Smooth muscle cell of the brain vasculature (primary cell): ENCODE measurements at regions not wholly inside any gene's neighbourhood (a gene's known extent, or its start where the extent isn't known, plus 50 kb on each side); places are given as distances from the start of the nearest gene placed in this dataset.

Experiments used
- DNase-seq: peaks from one replicate; pipeline ENCODE4 v3.0.0-alpha.2; 2012; ENCODE audit warnings: low read depth, low spot score

DNA sequence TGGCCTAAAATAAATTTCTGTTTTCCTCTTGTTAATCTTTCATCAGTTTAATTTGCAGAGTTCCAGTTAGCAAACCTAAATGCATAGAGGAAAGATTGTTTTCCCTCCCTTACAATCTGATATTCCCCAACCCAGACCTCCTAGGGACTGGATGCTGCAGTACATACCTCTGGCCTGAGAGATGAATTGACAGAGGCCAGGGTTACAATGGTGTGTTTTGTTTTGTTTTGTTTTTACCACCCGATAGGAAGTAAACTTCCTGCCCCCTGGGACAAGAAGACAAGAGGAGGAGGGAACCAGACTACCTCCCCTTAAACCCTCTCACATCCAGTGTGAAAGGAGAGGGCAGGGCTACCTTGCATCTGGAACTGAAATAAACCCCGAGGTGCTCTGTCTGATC is 319.0 kb downstream of the LRFN2 start:
- DNase-seq = no peak

GRCh38 chr6:40265615-40266014 is 321.5 kb downstream of the LRFN2 start:
- no peak for DNase-seq

- DNase-seq = no peak
Observed at GRCh38 chr6:40263970-40264369, 323.2 kb downstream of the LRFN2 start.

GRCh38 chr6:40262363-40262762 is 324.8 kb downstream of the LRFN2 start:
- no peak for DNase-seq

- no peak for DNase-seq
Observed at GRCh38 chr6:40258531-40258930, 324.3 kb upstream of the MOCS1 start.

DNA sequence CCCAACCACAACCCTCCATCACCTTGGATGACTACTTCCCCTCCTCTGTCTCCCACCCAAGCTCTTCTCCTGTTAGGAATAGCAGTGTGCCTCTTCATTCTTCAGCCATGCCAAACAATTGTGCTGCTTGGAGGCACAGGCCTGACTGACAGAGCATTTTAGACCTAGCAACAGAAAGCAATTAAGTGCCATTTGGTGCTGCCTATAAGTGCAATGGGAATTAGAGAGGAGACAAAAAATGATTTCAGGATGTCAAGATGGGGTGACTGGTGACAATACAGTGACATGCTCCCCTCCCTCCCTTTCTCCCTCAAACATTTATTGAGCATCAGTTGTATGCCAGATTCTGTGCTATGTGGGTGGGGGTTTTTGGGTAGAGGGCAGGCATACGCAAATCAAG is 322.6 kb upstream of the MOCS1 start:
- DNase-seq = no peak

- no peak for DNase-seq
Observed at GRCh38 chr6:40256224-40256623, 322.0 kb upstream of the MOCS1 start.

GRCh38 chr6:40253420-40253819 is 319.2 kb upstream of the MOCS1 start:
- DNase-seq = no peak

- DNase-seq = no peak
Observed at GRCh38 chr6:40252531-40253258, 318.4 kb upstream of the MOCS1 start.

DNA sequence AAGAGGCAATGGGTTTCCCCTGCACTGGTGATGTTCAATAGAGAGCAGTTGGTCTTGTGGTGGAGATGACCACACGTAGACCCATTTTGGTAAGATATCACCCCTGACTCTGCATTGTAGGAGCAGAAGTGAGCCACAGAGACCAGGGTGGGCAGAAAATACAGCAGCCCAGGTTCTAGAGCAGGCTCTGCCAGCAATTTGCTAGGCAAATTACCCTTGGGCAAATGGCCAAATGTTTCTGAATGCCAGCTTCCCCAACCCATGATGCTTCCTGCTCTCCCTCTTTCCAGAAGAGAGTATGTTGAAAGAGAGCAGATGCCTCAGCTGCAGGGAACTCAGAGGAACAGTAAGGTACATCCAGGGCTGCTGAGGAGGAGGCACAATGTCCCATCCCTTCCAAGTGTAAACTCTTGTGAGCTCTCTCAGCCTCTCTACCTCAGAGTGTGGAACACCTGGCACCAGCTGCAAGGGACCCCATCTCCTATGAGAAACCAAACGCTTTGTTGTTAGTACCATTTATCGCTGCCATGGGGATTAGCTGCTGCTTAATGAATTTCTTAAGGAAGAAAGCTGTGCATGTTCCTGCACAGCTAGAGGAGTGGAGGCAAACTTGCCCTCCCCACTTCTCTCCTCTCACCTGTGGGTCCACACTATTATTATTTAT is 317.5 kb upstream of the MOCS1 start:
- DNase-seq = no peak

DNA sequence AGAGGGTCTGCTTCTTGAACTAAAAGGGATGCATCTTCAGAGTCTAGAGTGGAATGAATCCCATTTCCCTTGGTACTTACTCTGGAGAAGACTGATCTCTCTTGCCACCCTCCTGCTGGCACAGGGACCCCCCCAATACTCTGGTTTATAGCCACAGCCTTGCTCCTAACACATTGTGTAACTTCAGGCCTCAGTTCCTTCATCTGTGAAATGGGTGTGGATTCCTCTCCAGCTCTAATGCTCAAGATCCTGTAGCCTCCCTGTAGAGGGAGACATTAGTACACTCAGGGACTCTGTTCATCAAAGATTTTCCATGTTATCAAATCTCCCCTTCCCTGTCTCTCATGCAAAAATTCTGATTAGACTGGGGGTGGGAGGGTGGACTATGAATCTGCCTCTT is 315.7 kb upstream of the MOCS1 start:
- no peak for DNase-seq

DNA sequence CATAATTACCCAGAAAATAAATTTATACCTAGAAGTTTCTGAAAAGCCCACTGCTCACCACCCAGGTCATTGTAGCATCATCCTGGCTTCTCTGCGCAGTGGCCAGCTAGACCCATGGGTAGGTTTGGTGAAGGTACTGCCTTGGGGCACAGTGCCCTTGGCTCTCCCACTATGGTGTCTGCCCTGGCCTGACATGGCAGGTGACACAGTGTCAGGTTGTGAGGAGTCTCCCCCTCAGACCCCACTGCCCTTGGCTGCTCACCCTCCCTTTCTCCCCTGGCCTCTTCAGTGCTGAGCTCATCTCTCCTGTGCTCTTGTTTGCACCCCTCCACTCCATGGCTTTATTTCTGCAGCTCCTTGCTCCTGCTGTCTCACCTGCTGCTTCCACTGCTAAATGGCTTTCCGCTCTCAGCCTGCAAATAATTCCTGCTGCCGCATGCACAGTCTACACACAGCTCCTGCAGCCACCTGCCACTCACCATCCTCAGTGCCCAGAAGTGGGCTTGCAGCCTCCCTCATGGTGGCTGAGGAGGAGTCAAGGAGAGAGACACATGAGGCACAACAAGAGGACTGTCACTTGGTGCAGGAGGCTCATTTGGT is 313.4 kb upstream of the MOCS1 start:
- no peak for DNase-seq

DNA sequence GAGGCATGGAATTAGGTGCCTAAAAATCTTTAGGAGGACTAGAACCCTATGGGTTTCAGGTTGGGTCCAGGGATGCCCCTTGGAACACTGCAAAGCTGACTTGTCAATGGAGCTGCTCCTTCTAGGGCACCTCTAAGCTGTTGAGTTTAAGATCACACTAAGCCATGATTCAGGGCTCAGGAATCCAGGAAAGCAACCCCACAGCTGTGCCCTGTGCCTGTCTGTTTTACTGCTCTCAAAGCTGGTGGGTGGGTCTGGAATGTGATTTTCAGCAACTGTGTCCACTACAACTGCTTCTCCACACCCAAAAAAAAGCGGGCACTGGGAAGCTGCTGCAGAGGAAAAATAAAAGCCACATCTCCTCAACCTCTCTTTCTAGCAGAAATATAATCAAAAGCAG is 310.4 kb upstream of the MOCS1 start:
- no peak for DNase-seq

DNA sequence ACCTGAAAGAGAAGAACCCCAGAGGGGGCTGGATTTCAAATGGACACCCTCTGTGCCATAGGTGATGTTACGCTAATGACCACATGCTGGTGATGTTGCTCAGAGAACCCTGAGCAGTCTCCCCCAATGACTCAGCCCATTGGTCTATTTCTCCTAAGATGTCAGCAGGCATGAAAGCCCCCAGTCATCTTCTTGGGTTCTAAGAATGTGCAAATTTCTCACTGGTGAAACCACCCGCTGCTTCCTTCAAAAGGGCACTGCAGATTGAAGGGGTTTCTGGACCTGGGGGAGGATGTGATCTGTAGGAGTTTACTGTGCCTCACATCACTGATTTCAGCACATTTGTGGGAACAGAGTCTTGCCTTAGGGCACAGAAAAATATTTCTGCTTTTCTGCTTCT is 298.4 kb upstream of the MOCS1 start:
- DNase-seq = no peak

DNA sequence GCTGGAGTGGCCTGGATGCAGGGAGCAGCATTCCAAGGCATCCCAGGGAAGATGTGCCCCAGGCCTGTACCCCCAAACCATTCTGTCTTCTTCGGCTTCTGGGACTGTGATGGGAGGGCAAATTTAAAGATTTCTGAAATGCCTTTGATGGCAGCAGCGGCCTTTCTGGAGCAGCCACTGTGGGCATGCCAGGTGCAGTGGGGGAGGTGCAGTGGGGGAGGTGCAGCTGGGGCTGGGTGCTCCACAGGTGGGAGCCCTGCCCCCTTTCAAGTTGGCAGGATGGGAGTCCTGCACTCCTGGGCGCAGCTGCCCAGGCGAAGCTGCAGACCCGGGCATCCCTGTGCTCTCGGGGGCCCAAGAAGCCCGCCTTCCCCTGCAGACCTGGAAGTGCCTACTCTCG is 293.5 kb upstream of the MOCS1 start:
- DNase-seq = no peak

DNA sequence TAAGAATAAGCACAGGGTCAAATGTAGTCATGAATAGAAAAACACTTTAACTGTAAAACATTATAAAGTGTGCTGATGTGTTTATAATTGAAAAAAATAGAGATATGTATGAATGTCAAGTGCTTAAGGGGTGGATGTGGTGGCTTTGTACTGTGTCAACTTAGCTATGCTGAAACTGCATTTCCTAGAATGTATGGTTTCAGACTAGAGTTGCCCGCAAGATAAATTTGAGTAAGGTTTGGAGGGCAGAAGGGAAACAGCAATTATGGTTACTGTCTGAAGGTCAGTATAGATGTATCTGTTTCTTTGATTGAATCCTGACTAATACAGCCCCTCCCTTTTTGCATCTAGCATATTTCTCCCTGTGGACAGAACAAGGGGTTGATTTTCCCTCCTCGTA is 288.1 kb upstream of the MOCS1 start:
- DNase-seq = no peak

- no peak for DNase-seq
Observed at GRCh38 chr6:40219799-40220198, 285.5 kb upstream of the MOCS1 start.

GRCh38 chr6:40210628-40211056 is 276.4 kb upstream of the MOCS1 start:
- DNase-seq = no peak

GRCh38 chr6:40205801-40206200 is 271.5 kb upstream of the MOCS1 start:
- no peak for DNase-seq

- DNase-seq = no peak
Observed at GRCh38 chr6:40205004-40205403, 270.7 kb upstream of the MOCS1 start.

DNA sequence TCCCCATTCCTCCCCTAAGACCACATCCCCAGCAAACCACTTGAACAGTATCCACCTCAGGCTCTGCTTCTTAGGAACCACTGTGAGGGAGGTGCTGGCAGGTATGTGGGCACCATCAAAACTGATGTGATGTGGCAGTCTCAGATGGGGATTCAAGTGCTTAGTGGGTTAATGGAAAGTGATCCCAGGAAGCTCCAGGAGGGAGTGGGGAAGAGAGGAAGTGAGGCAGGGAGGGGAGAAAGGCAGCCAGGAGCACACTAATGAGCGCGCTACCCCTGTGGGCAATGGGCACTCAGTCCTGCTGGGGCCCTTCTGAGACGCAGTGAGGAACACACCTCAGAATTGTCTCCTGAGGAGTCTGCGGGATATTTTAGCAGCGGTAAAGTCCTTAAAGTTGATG is 263.1 kb upstream of the MOCS1 start:
- no peak for DNase-seq

DNA sequence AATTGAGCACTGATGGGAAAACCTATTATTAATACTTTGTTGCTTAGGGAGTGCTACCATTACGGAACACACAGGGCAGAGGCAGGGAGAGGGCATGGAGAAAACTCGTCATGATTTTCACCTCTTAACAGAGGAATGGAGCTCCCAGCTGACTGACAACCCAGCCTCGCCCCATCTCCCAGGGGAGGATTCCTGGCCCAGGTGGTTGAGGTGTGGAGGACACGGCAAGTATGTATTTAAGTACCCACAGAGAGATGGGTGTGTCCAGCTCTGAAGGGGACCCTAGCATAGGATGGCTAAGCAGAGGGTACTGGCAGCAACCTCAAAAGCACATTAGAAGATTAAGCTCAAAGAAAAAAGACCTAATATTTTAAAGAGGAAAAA is 261.9 kb upstream of the MOCS1 start:
- DNase-seq = no peak

DNA sequence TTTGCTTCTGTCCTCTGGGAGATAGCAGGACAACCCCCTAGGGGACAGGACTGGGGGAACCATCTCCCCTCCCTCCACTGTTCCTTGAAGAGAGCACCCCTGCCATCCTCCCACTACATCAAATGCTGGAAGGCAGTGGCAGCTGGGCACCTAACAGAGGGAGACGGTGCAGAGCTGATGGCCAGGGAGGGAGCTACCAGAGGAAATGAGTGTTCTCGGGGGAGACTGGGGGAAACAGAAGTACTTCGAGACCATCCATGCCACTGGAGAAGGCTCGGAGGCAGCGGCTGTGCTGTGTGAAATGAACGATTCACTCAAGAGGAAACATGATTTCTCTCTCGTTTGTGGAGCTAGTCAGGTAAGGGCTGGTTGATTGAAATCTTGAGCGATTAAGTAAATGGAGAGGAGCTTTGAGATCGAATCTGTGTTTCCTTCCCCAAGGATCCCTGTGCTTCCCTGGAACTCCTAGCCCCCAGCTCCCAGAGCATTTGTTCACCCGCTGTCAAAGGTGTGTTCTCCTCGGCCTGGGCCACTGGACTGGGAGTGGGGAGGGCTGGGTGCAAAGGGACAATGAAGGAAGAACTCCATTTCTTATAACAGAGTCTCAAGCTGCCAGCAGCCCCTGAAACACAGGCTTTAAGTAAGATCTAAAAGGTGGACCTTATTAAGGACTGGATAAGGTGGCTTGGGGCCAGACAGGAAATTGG is 261.3 kb upstream of the MOCS1 start:
- no peak for DNase-seq
